ENCODE measurements at regions not wholly inside any gene's neighbourhood (a gene's known extent, or its start where the extent isn't known, plus 50 kb on each side); places are given as distances from the start of the nearest gene placed in this dataset.
"Not testable (repeated sequence)": the region's sequence is repeated elsewhere in the genome, so short reads cannot be mapped to it uniquely, and the experiment has no call there.

- no peak overlapping the region for H3K27ac ChIP-seq (ENCODE audit: low read length)
- no peak overlapping the region for H3K4me3 ChIP-seq (ENCODE audit: low read length)
- no peaks in the 10 kb centered on the region for H3K36me3 ChIP-seq (ENCODE audit: insufficient read depth, low read depth, low read length)
- no peaks in the 10 kb centered on the region for H3K9me3 ChIP-seq (ENCODE audit: insufficient read depth, low read depth, low read length)
- H3K27me3 ChIP-seq (ENCODE audit: insufficient read depth, low read length) = no peaks in the 10 kb centered on the region
- no peak overlapping the region for H3K9ac ChIP-seq (ENCODE audit: low read depth, low read length)
- no peaks in the 10 kb centered on the region for H3K4me1 ChIP-seq (ENCODE audit: insufficient read depth, low read length)
Measured at GRCh38 chr13:68609661-68610060, 1379.5 kb upstream of the PCDH9 start.

DNA sequence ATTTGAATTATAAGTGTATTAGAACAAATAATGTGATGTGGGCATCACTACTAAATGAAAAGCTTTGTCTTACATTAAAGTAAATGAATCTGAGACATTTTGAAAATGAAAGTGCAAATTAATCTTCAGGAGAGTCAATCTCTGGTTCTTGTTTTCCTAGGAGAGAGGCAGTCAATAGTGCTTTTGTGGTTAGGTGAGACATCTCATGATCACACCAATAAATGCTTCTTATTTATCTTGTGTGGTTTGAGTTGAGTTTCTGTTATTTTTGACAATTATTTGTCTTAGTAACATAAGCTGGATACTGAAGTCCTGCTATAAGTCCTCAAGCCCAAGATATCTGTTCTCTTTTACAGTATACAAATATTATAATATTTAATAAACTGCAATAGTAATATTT, 1378.0 kb upstream of the PCDH9 start:
- no peaks in the 10 kb centered on the region for H3K36me3 ChIP-seq (ENCODE audit: insufficient read depth, low read depth, low read length)
- no peak overlapping the region for H3K27ac ChIP-seq (ENCODE audit: low read length)
- no peaks in the 10 kb centered on the region for H3K27me3 ChIP-seq (ENCODE audit: insufficient read depth, low read length)
- H3K9me3 ChIP-seq (ENCODE audit: insufficient read depth, low read depth, low read length) = no peaks in the 10 kb centered on the region
- no peak overlapping the region for H3K9ac ChIP-seq (ENCODE audit: low read depth, low read length)
- H3K4me3 ChIP-seq (ENCODE audit: low read length) = no peak overlapping the region
- H3K4me1 ChIP-seq (ENCODE audit: insufficient read depth, low read length) = no peaks in the 10 kb centered on the region

- H3K27ac ChIP-seq (ENCODE audit: low read length) = no peak overlapping the region
- no peaks in the 10 kb centered on the region for H3K27me3 ChIP-seq (ENCODE audit: insufficient read depth, low read length)
- no peaks in the 10 kb centered on the region for H3K4me1 ChIP-seq (ENCODE audit: insufficient read depth, low read length)
- H3K9me3 ChIP-seq (ENCODE audit: insufficient read depth, low read depth, low read length) = no peaks in the 10 kb centered on the region
- no peak overlapping the region for H3K9ac ChIP-seq (ENCODE audit: low read depth, low read length)
- H3K36me3 ChIP-seq (ENCODE audit: insufficient read depth, low read depth, low read length) = no peaks in the 10 kb centered on the region
- no peak overlapping the region for H3K4me3 ChIP-seq (ENCODE audit: low read length)
Measured at GRCh38 chr13:68597641-68598040, 1367.5 kb upstream of the PCDH9 start.

GRCh38 chr13:68588623-68589022, 1358.5 kb upstream of the PCDH9 start:
- H3K9me3 ChIP-seq (ENCODE audit: insufficient read depth, low read depth, low read length) = no peaks in the 10 kb centered on the region
- H3K27me3 ChIP-seq (ENCODE audit: insufficient read depth, low read length) = no peaks in the 10 kb centered on the region
- no peak overlapping the region for H3K9ac ChIP-seq (ENCODE audit: low read depth, low read length)
- H3K27ac ChIP-seq (ENCODE audit: low read length) = no peak overlapping the region
- H3K36me3 ChIP-seq (ENCODE audit: insufficient read depth, low read depth, low read length) = no peaks in the 10 kb centered on the region
- H3K4me1 ChIP-seq (ENCODE audit: insufficient read depth, low read length) = no peaks in the 10 kb centered on the region
- no peak overlapping the region for H3K4me3 ChIP-seq (ENCODE audit: low read length)

DNA sequence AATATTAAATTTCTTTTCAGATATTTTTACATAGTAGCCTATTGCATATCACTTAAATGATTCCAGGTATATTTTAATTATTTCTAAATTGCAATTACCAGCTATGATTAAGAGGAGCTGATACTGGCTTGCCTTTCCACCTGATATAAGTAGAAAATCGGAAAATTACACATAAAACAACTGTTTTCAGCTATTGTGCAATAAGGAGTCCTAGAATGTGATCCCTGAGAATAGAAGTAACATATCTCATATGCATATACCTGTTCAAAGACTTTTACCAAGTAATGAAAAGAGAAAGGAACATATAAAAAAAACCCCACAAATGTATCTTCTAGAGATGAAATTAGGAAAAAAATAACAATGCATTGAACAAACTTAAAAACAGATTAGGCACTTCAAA, 1354.6 kb upstream of the PCDH9 start:
- Histone ChIP-seq H3K27me3 (ENCODE audit: insufficient read depth, low read length) (no peaks in the 10 kb centered on the region), H3K36me3 (ENCODE audit: insufficient read depth, low read depth, low read length) (no peaks in the 10 kb centered on the region), H3K9me3 (ENCODE audit: insufficient read depth, low read depth, low read length) (0 out of 2 replicates have a peak, but pooled peaks cover 6% of the 10 kb centered on the region), H3K9ac (ENCODE audit: low read depth, low read length) (no peak overlapping the region), H3K4me3 (ENCODE audit: low read length) (no peak overlapping the region), H3K4me1 (ENCODE audit: insufficient read depth, low read length) (no peaks in the 10 kb centered on the region), H3K27ac (ENCODE audit: low read length) (no peak overlapping the region)

GRCh38 chr13:68574053-68574452, 1343.9 kb upstream of the PCDH9 start:
- Histone ChIP-seq H3K27ac (ENCODE audit: low read length) (no peak overlapping the region), H3K27me3 (ENCODE audit: insufficient read depth, low read length) (no peaks in the 10 kb centered on the region), H3K36me3 (ENCODE audit: insufficient read depth, low read depth, low read length) (no peaks in the 10 kb centered on the region), H3K4me1 (ENCODE audit: insufficient read depth, low read length) (0 out of 2 replicates have a peak, but pooled peaks cover 1% of the 10 kb centered on the region), H3K9ac (ENCODE audit: low read depth, low read length) (no peak overlapping the region), H3K4me3 (ENCODE audit: low read length) (no peak overlapping the region), H3K9me3 (ENCODE audit: insufficient read depth, low read depth, low read length) (no peaks in the 10 kb centered on the region)

DNA sequence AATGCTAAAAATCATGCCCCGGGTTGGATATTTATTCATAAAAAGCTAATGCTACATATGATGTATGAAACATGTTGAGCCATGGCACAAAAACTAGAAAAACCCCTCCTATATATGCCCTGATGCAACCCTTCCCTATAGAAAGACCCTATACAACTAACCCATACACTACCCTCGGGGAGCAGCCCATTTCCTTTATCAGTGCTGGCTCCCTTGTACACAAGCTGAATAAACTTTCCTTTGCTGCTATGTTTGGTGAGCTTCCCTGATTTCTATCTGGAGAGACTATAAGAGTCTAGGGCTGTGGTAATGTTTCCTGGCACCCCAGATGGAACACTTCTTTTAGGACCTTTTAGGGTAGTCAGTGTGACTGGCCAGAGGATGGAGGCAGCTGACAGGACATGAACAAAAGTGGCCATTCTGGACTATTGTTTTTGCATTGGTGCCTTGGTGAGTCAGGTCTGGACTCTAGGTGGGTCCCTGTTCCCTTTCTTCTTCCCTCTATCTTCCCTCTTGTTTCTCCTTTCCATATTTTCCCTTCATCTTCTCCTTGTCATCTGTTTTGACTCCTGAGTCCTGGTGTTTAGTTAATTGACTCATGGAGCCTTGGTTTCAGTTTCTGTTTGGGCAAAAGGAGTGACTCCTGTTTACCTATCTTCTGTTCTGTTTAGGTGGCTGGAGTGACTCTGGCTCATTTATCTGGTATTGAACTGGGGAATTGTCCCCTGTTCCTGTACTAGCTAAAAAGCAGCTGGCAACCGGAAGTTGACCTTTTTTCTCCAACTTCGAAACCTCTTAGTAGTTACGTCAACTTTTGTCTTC, 1321.8 kb upstream of the PCDH9 start:
- no peak overlapping the region for H3K9ac ChIP-seq (ENCODE audit: low read depth, low read length)
- H3K27me3 ChIP-seq (ENCODE audit: insufficient read depth, low read length) = no peaks in the 10 kb centered on the region
- no peak overlapping the region for H3K27ac ChIP-seq (ENCODE audit: low read length)
- H3K36me3 ChIP-seq (ENCODE audit: insufficient read depth, low read depth, low read length) = no peaks in the 10 kb centered on the region
- no peak overlapping the region for H3K4me3 ChIP-seq (ENCODE audit: low read length)
- H3K4me1 ChIP-seq (ENCODE audit: insufficient read depth, low read length) = no peaks in the 10 kb centered on the region
- H3K9me3 ChIP-seq (ENCODE audit: insufficient read depth, low read depth, low read length) = no peaks in the 10 kb centered on the region

GRCh38 chr13:68550330-68550729, 1320.2 kb upstream of the PCDH9 start:
- Histone ChIP-seq H3K4me3 (ENCODE audit: low read length) (no peak overlapping the region), H3K4me1 (ENCODE audit: insufficient read depth, low read length) (no peaks in the 10 kb centered on the region), H3K27me3 (ENCODE audit: insufficient read depth, low read length) (no peaks in the 10 kb centered on the region), H3K9me3 (ENCODE audit: insufficient read depth, low read depth, low read length) (no peaks in the 10 kb centered on the region), H3K27ac (ENCODE audit: low read length) (no peak overlapping the region), H3K9ac (ENCODE audit: low read depth, low read length) (no peak overlapping the region), H3K36me3 (ENCODE audit: insufficient read depth, low read depth, low read length) (no peaks in the 10 kb centered on the region)

DNA sequence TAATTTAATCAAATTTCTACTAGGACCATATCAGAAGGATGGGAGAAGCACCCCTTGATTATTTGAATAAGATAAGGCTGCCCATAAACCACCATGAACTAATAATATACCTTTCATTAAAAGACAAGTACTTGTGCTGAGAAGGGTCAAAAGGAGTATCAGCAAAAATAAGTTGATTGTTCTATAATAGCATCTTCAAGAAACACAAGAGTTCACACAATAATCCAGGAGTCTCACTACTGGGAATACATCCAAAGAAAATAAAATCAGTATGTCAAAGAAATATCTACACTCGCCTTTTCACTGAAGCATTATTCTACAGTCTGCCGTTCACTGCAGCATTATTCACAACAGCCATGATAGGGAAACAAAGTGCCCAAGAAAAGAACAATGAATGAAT, 1310.1 kb upstream of the PCDH9 start:
- H3K4me3 ChIP-seq (ENCODE audit: low read length) = no peak overlapping the region
- H3K27ac ChIP-seq (ENCODE audit: low read length) = no peak overlapping the region

GRCh38 chr13:68535329-68535728, 1305.2 kb upstream of the PCDH9 start:
- Histone ChIP-seq H3K27ac (ENCODE audit: low read length) (no peak overlapping the region), H3K9me3 (ENCODE audit: insufficient read depth, low read depth, low read length) (no peaks in the 10 kb centered on the region), H3K4me1 (ENCODE audit: insufficient read depth, low read length) (no peaks in the 10 kb centered on the region), H3K9ac (ENCODE audit: low read depth, low read length) (no peak overlapping the region), H3K36me3 (ENCODE audit: insufficient read depth, low read depth, low read length) (no peaks in the 10 kb centered on the region), H3K4me3 (ENCODE audit: low read length) (no peak overlapping the region), H3K27me3 (ENCODE audit: insufficient read depth, low read length) (no peaks in the 10 kb centered on the region)

More for the DNA sequence above, 1310.1 kb upstream of the PCDH9 start:
- H3K27me3 ChIP-seq (ENCODE audit: insufficient read depth, low read length) = no peaks in the 10 kb centered on the region
- no peaks in the 10 kb centered on the region for H3K4me1 ChIP-seq (ENCODE audit: insufficient read depth, low read length)
- H3K9me3 ChIP-seq (ENCODE audit: insufficient read depth, low read depth, low read length) = no peaks in the 10 kb centered on the region
- H3K9ac ChIP-seq (ENCODE audit: low read depth, low read length) = no peak overlapping the region
- H3K36me3 ChIP-seq (ENCODE audit: insufficient read depth, low read depth, low read length) = no peaks in the 10 kb centered on the region

DNA sequence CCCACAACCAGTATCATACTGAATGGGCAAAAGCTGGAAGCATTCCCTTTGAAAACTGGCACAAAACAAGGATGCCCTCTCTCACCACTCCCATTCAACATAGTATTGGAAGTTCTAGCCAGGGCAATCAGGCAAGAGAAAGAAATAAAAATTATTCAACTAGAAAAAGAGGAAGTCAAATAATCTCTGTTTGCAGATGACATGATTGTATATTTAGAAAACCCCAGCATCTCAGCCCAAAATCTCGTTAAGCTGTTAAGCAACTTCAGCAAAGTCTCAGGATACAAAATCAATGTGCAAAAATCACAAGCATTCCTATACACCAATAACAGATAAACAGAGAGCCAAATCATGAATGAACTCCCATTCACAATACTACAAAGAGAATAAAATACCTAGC, 1297.0 kb upstream of the PCDH9 start:
- not testable (repeated sequence) for H3K9me3 ChIP-seq (ENCODE audit: insufficient read depth, low read depth, low read length); H3K9ac ChIP-seq (ENCODE audit: low read depth, low read length); H3K36me3 ChIP-seq (ENCODE audit: insufficient read depth, low read depth, low read length); H3K4me1 ChIP-seq (ENCODE audit: insufficient read depth, low read length); H3K27me3 ChIP-seq (ENCODE audit: insufficient read depth, low read length); H3K4me3 ChIP-seq (ENCODE audit: low read length); H3K27ac ChIP-seq (ENCODE audit: low read length)

DNA sequence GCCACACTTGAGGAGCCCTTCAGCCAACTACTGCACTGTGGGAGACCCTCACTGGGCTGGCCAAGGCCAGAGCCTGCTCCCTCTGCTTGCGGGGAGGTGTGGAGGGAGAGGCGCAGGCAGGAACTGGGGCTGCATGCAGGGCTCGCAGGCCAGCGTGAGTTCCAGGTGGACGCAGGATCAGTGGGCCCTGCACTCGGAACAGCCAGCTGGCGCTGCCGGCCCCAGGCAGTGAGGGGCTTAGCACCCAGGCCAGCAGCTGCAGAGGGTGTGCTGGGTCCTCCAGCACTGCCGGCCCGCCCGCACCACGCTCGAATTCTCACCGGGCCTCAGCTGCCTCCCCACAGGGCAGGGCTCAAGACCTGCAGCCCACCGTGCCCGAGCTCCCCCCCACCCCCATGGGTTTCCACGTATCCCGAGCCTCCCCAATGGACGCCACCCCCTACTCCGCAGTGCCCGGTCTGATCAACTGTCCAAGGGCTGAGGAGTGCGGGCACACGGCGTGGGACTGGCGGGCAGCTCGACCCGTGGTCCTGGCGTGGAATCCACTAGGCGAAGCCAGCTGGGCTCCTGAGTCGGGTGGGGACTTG, 1293.8 kb upstream of the PCDH9 start:
- Histone ChIP-seq H3K27me3 (ENCODE audit: insufficient read depth, low read length) (no peaks in the 10 kb centered on the region), H3K9ac (ENCODE audit: low read depth, low read length) (no peak overlapping the region), H3K4me3 (ENCODE audit: low read length) (no peak overlapping the region), H3K36me3 (ENCODE audit: insufficient read depth, low read depth, low read length) (no peaks in the 10 kb centered on the region), H3K9me3 (ENCODE audit: insufficient read depth, low read depth, low read length) (no peaks in the 10 kb centered on the region), H3K27ac (ENCODE audit: low read length) (no peak overlapping the region), H3K4me1 (ENCODE audit: insufficient read depth, low read length) (no peaks in the 10 kb centered on the region)
